Amygdala (tissue), 56 donors: ENCODE measurements at regions not wholly inside any gene's neighbourhood (a gene's known extent, or its start where the extent isn't known, plus 50 kb on each side); places are given as distances from the start of the nearest gene placed in this dataset.

ENCODE experiments used
- DNase-seq, 56 donors: peaks; one replicate each; lab custom pipeline; 2025; lab: John Stamatoyannopoulos, UW

DNA sequence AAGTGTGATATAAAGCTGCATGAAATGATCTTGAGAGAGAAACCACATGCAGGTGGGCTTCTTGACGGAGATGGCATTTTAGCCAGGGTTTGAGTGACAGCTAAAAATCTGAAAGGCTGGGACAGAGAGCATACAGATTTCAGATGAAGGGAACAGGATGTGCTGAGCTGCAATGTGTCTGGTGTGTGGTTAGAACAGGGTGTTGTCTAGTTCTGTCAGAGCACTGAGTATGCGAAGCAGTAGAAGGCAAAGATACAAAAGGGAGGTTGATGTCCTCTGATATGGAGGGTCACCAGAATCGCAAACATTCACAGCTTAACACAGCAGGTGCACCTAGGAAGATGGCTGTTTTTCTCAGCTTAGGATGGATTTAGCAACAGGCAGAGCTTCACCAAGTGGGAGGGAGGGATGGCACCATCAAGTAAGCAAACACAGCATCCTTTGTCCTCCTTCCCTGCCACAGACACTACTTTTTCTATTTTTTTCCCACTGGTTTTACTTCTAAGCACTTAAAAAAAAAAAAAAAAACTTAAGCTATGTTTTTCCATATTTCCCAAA is 182.5 kb downstream of the TMX3 start:
- DNase-seq = peak in 10 of 56 donors; percentile 1 to 33 (median 6)

DNA sequence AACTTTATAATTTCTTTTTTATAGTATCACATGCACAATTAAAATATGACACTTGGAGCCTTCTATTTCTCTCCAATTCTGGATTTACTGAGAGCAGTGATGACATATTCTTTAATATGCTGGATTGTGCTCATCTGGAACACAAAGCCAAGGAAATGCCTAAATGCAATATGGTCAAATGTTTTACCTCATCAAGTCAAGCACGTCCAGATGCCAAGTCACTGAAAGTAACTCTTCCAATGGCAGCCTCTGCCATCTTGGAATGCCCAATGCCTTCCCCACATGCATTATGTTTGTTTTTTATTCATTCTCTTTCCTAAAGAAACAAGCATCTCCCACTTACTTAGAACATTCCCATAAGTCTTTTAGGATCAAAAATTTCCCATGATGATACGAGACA is 189.8 kb downstream of the TMX3 start:
- no peak for DNase-seq

DNA sequence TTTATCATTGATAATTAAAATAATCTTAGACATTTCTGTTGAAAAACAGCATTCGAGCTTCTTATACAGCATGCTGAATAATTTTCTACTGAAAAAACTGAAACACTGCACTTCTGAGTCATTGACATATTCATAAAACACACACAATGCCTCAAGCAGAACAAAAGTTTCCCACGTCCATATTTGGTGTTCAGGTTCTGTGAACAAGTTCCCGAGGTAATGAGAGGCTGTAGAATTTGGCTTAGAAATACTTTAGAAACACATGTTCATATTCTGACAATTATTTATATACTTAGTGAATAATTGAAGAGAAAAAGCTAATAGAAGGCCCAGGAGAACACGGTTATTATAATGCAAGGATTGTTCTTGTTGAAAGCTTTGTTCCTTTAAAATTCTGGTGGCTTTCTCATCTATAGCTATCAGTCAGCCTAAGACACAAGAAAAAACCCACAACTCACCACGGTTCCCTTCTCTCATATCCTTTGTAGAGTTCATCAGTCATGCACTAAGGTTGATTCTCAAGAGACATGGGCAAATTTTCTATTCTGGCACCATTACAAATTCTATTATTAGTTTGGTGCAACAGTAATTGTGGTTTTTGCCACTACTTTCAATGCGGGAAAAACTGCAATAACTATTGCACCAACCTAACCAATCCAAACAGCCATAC is 194.4 kb downstream of the TMX3 start:
- DNase-seq = no peak

DNA sequence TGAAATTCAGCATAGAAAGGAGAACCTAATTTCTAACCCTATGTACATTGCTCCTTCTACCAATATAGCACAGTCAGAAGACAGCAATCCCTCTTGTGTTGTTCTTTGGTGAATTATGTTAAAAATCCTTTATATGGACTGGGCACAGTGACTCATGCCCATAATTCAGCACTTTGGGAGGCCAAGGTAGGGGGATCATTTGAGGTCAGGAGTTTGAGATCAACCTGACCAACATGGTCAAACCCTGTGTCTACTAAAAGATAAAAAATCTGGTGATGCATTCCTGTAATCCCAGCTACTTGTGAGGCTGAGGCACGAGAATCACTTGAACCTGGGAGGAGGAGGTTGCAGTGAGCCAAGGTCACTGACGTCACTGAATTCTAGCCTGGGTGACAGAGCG is 195.6 kb downstream of the TMX3 start:
- no peak for DNase-seq

DNA sequence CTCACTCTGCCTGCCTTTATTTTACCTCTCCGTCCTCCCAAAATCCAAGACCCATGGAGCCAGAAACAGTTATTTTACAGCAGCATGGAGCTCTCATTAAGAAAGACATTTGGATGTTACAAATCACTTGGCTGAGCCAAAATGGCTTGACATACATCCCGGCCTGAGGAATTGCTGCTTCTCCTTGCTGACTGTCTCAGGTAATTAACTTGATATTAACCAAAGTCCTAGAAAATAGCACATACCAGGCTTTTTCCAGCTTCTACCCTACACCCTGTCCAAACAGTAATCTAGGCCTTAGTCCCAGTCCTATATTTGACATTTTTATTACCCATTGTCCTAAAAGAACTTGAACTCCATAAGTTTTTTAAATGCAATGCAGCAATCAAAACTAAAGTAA is 205.0 kb downstream of the TMX3 start:
- DNase-seq = no peak

DNA sequence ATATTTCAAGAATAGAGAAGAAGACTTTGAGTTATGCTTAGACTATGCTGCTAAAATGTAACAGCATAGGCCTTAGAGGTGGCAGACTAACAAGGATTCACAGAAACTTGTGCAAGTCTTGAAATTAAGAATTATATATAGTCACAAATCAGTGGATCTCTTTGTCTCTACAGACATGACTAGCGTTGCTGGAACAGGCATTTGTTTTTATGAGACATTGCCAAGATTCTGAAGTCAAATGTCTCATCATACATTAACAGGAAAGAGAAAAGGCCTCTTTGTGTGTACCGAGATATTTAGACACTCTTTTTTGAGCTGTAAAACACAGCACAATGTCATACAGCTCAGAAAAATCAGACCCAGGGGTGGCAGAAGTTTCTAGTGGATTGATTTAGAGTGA is 207.1 kb downstream of the TMX3 start:
- no peak for DNase-seq

DNA sequence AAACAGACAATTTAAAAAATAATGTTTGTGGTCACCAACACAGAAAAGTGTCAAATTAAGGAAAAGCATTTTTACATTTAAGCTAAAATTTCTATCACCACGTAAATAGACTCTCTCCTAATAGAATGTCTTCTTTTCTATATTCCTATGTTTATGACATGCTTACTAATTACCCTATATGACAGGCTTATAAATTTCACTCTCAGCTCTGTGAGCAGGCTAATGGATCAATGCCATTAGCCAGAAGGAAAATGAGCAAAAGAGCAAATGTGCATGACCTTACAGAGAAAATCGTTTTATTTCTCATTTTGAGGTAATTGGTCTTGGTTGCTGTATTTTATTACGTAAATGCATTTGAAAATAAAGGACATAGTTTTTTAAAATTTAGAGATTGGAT is 209.7 kb downstream of the TMX3 start:
- DNase-seq = no peak

DNA sequence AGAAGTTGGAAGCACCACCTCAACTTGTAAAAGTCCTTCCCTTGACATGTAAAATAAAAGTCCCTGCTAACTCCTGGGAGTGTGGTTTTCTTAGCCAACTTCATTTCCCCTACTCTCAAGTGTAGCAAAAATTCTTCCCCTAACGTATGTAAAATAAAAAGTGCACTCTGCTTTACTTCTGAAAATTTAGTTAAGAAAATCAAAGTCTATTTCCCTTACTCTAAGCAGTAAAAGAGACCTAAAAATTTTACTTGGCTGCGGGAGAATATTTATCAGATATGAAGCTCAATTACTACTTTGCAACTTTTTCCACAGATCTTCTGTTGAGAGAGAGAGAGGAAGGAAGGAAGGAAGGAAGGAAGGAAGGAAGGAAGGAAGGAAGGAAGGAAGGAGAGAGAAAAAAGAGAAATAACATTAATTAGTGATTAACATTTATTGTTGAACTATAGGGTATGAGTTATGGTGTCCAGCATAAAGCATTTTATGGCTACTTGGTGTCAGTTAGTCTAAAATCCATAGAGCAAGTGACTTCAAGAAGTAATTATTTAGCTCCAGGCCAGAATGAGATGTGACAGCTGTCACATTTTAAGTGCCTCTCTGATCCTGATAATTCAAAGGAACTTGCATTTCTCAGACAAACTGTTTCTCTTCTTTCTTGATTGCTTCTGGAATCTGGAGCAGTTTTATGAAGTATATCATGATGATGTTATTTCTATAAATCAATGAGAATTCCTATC is 210.3 kb downstream of the TMX3 start:
- DNase-seq = no peak

DNA sequence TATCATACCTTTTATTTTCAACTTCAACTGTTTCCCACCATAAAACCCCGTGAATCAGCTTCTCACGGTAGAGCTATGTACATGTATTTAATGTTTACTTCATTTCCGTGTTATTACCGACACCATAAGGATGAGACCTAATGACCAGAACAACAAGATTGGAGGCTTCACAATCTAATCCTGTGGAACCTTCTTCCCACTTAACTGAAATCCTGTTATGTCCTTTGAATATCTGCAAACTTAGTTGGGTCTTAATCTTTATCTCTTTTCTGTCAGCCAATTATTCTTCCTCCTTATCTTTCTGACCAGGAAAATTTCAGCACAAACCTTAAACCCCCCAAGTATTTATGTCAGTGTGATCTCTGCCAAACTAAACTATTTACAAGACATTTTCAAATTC is 214.4 kb downstream of the TMX3 start:
- DNase-seq = no peak

DNA sequence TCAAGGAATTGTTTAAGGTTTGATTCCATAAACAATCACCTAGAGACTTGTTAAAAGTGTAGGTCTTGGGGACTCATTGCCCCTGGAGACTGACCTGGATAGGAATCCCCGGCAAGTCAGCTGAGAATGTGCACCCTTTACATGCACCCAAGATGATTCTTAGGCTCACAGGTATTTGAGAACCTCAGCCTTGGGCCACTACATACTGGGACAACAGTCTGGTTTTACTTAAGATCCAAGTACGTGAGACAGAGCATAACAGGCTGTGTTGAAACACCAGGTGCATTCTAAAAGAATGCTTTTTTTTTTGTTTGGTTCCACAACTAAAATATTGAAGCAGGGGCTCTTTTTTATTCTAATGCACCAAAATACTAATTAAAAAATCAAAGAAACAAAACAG is 215.8 kb downstream of the TMX3 start:
- no peak for DNase-seq

DNA sequence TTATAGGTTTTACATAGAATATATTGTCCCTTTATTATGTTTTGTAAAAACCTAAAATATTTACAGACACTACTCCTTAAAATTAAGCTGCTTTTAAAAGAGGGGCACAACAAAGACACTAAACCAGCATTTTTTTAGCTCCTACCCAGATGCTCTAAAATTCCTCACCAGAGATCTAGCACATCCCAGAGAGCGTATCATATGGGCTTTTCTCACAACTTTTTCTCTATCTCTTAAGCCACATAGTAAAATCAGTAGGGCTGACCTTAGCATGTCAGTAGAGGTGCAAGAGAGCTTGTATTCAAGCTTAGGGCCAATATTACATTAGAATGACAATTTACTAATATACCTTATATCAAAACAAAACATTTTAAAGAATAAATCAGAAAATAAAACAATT is 216.3 kb downstream of the TMX3 start:
- no peak for DNase-seq

DNA sequence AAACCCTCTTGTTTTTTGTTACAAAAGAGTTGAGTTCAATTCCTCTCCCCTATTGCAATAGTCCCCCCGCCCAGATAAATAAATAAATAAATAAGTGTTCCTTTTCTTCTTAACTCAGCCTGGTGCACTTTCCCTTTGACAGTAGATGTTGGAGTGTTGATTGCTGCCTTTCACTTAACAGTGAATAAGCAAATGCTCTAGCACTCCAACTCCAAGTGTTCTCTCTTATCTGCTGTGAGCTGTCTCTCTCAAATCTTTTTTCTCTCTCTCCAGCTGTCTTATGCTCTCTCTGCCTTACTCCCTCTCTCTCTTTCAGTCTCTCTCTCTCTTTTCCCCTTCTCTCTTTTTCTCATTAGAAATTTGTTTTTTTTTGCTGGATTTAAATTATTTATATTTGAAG is 216.7 kb downstream of the TMX3 start:
- no peak for DNase-seq

DNA sequence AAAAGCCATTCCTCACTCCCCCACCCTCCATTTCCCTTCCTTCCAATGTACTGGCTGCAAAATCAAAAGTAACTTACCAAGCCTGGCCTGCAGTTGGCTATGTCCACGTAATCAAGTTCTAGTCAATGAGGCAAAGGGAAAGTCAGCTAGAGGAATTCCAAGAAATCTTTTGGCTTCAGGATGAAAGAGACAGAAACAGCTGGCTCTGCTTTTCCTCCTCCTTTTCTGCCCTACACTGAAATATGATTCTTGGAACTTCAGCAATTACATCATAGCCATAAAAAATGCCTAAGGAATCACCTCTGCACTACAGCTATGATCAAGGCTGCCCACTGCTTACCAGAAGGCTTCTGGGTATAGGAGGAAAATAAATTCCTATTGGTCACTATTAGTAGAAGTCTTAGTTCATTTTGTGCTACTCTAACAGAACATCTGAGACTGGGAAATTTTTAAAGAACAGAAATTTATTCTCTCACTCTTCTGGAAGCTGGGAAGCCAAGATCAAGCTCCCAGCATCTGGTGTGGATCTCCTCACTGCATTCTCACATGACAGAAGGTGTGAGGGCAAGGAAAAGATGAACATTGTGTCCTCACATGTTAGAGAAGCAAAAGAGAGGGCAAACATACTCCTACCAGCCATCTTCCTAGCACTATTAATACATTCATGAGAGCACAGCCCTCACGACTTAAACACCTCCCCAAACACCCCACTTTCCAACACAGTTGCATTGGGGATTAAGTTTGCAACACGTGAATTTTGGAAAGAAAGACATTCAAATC is 219.9 kb downstream of the TMX3 start:
- no peak for DNase-seq

DNA sequence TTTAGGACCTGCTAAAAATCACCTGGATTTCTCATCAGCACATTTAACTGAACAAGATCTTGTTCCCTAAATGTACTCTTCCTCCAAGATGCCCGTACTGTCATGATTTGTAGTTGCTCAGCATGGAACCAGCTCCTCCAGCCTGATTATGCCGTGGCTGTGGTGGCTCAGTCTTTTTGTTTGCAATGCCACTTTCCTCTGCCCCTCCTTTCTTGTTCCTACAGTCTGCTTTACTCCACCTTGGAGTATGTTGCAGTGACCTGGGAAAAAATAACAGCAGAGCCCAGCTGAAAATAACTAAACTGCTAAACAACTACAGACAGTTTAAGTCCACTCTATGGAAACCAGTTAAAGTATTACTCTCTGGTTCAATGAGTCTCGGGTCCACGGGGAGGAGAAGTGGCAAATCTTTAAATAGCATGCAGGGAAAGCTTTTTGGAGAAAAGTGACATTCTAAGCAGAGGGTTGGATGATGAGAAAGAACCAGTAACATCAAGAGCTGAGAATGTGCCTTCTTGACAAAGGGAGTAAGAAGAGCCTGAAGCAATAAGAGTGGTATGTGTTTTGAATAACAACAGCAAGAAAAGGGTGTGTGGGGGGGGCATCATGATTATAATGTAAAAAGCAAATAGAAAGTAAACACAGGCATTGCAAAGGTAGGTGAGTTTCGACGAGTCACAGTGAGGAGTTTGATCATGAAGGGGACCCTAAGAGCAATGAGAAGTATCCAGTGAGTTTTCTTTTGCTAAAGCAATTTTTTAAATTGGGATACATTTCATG is 225.7 kb downstream of the TMX3 start:
- no peak for DNase-seq

DNA sequence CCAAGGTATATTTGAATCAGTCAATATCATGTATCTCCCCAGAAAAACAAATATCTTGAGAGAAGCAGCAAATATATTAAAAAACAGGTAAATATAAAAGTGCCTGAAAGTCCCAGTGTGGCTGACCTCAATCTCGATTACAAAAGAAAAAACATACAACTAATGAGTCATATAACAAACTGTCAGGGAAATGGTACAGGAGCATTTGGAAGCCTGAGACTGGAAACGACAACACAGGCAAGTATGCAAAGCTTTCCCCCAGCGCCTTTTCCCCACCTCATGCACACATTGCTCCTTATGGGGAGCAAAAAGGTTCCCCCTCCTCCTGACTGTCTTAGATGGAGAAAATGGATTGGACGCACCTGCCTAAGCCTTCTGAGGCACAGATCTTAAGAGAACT is 230.7 kb downstream of the TMX3 start:
- DNase-seq = no peak

DNA sequence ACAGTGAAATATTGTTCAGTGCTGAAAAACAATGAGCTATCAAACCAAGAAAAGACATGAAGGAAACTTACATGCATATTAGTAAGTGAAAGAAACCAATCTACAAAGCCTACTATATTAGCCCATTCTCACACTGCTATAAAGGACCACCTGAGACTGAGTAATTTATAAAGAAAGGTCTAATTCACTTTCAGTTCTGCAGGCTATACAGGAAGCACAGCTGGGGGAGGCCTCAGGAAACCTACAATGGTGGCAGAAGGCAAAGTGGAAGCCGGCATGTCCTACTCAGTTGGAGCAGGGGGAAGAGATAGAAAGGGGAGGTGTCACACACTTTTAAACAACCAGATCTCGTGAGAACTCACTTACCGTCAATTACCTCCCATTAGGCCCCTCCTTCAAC is 232.1 kb downstream of the TMX3 start:
- no peak for DNase-seq

DNA sequence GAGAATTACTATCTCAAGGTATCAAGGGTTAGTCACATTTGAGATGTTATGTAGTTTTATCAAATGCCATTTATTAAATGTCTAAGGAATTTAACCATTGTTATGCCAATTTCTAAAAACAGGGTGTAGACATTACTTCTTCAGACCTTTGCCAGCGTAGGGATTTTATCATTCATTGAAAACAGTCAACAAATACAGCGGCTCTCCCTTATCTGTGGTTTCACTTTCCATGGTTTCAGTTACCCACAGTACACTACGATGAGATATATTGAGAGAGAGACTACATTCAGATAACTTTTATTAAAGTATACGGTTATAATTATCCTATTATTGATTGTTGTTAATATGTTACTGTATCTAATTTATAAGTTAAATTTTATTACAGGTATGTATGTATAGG is 234.7 kb downstream of the TMX3 start:
- no peak for DNase-seq

DNA sequence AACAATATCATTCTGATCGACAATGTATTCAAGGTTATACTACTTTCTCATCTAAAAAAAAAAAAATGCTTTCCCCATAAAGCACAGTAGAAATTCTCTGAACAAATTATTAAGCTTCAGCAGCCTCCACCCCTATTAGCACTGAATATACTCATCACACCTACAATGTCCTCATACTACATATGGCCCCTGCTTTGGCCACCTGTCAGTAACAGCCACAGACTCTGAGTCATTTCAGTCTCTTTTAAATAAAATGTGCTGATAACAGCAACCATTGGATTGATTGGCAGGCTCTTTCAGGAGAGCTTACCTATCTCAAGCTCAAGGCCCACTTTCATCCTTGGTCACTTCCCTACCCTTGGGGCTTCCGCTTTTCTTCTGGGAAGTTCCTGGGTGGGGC is 236.7 kb downstream of the TMX3 start:
- no peak for DNase-seq

DNA sequence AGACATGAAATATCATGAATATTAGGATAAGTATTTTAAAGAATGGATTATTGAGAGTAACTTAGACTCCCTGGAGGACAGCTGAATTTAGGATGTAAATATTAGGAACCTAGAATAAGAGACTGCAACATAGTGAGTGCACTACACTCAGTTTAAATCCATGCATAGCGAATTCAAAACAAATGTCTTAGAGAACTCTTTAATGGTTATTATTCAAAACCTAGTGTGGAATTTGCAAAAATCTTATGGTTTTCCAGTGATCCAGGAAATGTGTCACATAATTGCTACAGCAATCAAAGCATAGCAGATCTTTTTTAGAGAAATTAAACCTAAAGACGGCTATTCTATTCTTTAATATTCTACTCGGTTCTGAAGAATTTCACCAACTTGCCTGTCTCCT is 239.0 kb downstream of the TMX3 start:
- DNase-seq = no peak

DNA sequence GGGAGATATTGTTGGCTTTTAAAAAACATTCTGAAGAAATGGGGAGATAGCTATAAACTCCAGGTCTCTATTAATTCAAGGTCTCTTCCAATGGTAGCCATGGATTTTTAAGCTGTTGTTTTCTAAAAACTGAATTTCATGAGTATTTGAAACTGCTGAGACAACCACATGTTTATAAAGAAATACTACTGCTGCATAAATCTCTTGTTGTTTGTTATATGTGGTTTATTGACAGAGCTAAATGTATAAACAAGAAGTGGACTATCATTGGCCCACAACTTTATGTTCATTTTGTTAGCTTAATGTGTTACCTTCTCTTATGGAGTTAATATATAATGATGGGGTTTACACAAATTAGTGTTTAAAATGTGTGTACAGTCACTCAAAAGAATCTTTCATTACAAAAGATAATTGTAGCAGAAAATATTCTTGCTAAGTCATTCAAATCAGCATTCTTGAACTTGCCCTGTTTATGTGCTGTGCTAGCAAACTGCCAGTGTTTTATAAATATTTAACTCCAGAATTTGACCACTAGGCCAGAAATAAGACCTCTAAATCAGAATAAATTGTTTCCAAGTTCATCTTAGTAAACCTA is 242.1 kb downstream of the TMX3 start:
- no peak for DNase-seq
